ENCODE measurements at regions not wholly inside any gene's neighbourhood (a gene's known extent, or its start where the extent isn't known, plus 50 kb on each side); places are given as distances from the start of the nearest gene placed in this dataset.

- ChIA-PET CTCF (ENCODE audit: low intra/inter-chr PET ratio) (no interaction called here), POLR2A (no interaction called here)
- H3K4me1 ChIP-seq (replicated peaks in 1 of 2; ENCODE audit: control insufficient read depth in 2 of 2, insufficient read depth in 2 of 2, low read length in 2 of 2) = no peaks in the 10 kb centered on the region
- H3K4me2 ChIP-seq (ENCODE audit: insufficient read depth, low read length) = no peak overlapping the region
- no peaks in the 10 kb centered on the region for H3K9me3 ChIP-seq (replicated peaks; ENCODE audit: control insufficient read depth, insufficient read depth, low read depth, low read length)
- H3K9ac ChIP-seq (ENCODE audit: insufficient read depth in 1 of 2, low read depth in 2 of 2, low read length in 2 of 2) = no peak overlapping the region
- in situ Hi-C loops (cut with MboI) (no loop called here), intact Hi-C loops (cut with micrococcal nuclease) (no loop called here)
- no peaks in the 10 kb centered on the region for H3K9me1 ChIP-seq (ENCODE audit: control insufficient read depth, insufficient read depth, low read length)
- H3K27ac ChIP-seq (ENCODE audit: extremely low read depth, low read depth, low read length) = no peak overlapping the region
- H3K27me3 ChIP-seq (ENCODE audit: control insufficient read depth in 2 of 2, insufficient read depth in 2 of 2, low read length in 2 of 2) = no peaks in the 10 kb centered on the region
- H4K20me1 ChIP-seq (replicated peaks; ENCODE audit: control insufficient read depth, insufficient read depth, low read length) = no peaks in the 10 kb centered on the region
- ATAC-seq = no peak
- H3K4me3 ChIP-seq = no peak overlapping the region
- H3K36me3 ChIP-seq (ENCODE audit: control insufficient read depth, insufficient read depth, low read length) = no peaks in the 10 kb centered on the region
- no peak for FAIRE-seq
- no peaks in the 10 kb centered on the region for H3K79me2 ChIP-seq (ENCODE audit: control insufficient read depth, insufficient read depth, low read length)
- no peak overlapping the region for H2AFZ ChIP-seq (ENCODE audit: low read depth, low read length)
- no TSS peak for BruUV-seq (replicated peaks)
- no peak for DNase-seq (ENCODE audit: extremely low read depth in 1 of 4, low spot score in 3 of 4)
- no peak for TF ChIP-seq PHTF2 (CRISPR knock-in tag; IDR thresholded peaks at IDR 0.05)
- TF ChIP-seq SMARCE1 (IDR thresholded peaks at IDR 0.05) = no peak
- no peak for TF ChIP-seq SMARCC2 (IDR thresholded peaks at IDR 0.05; ENCODE audit: low read depth)
- no peak for TF ChIP-seq HDAC6 (IDR thresholded peaks at IDR 0.05; ENCODE audit: low read depth, low read length)
- TF ChIP-seq HNRNPUL1 (IDR thresholded peaks at IDR 0.05; ENCODE audit: low read length) = no peak
- no peak for TF ChIP-seq NR2C1 (IDR thresholded peaks at IDR 0.05)
- TF ChIP-seq NR2C1 (tag; IDR thresholded peaks at IDR 0.05) = no peak
- no peak for TF ChIP-seq POLR3A (IDR thresholded peaks at IDR 0.05; ENCODE audit: borderline replicate concordance, extremely low read depth, insufficient read depth, insufficient read length)
- TF ChIP-seq, protein P1, sequence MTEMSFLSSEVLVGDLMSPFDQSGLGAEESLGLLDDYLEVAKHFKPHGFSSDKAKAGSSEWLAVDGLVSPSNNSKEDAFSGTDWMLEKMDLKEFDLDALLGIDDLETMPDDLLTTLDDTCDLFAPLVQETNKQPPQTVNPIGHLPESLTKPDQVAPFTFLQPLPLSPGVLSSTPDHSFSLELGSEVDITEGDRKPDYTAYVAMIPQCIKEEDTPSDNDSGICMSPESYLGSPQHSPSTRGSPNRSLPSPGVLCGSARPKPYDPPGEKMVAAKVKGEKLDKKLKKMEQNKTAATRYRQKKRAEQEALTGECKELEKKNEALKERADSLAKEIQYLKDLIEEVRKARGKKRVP (CRISPR knock-in tag; IDR thresholded peaks at IDR 0.05) = no peak
- TF ChIP-seq, protein P2, sequence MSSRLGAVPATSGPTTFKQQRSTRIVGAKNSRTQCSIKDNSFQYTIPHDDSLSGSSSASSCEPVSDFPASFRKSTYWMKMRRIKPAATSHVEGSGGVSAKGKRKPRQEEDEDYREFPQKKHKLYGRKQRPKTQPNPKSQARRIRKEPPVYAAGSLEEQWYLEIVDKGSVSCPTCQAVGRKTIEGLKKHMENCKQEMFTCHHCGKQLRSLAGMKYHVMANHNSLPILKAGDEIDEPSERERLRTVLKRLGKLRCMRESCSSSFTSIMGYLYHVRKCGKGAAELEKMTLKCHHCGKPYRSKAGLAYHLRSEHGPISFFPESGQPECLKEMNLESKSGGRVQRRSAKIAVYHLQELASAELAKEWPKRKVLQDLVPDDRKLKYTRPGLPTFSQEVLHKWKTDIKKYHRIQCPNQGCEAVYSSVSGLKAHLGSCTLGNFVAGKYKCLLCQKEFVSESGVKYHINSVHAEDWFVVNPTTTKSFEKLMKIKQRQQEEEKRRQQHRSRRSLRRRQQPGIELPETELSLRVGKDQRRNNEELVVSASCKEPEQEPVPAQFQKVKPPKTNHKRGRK (tag; IDR thresholded peaks at IDR 0.05) = no peak
- TF ChIP-seq ZFP1 (CRISPR knock-in tag; IDR thresholded peaks at IDR 0.05) = no peak
- TF ChIP-seq ZNF174 (CRISPR knock-in tag; IDR thresholded peaks at IDR 0.05) = no peak
- no peak for TF ChIP-seq DACH1 (IDR thresholded peaks at IDR 0.05; ENCODE audit: partially characterized antibody)
- TF ChIP-seq ESRRB (CRISPR knock-in tag; IDR thresholded peaks at IDR 0.05; ENCODE audit: borderline replicate concordance) = no peak
- no peak for TF ChIP-seq ZNF717 (CRISPR knock-in tag; IDR thresholded peaks at IDR 0.05)
- TF ChIP-seq ZNF668 (CRISPR knock-in tag; IDR thresholded peaks at IDR 0.05) = no peak
- TF ChIP-seq KLF1 (tag; IDR thresholded peaks at IDR 0.05) = no peak
- TF ChIP-seq PRMT5 (CRISPR knock-in tag; IDR thresholded peaks at IDR 0.05) = no peak
Observed at GRCh38 chr9:28301281-28301680, 728.0 kb upstream of the C9orf72 start.

Measured in K562 (cell line).